ENCODE measurements at regions not wholly inside any gene's neighbourhood (a gene's known extent, or its start where the extent isn't known, plus 50 kb on each side); places are given as distances from the start of the nearest gene placed in this dataset.

DNA sequence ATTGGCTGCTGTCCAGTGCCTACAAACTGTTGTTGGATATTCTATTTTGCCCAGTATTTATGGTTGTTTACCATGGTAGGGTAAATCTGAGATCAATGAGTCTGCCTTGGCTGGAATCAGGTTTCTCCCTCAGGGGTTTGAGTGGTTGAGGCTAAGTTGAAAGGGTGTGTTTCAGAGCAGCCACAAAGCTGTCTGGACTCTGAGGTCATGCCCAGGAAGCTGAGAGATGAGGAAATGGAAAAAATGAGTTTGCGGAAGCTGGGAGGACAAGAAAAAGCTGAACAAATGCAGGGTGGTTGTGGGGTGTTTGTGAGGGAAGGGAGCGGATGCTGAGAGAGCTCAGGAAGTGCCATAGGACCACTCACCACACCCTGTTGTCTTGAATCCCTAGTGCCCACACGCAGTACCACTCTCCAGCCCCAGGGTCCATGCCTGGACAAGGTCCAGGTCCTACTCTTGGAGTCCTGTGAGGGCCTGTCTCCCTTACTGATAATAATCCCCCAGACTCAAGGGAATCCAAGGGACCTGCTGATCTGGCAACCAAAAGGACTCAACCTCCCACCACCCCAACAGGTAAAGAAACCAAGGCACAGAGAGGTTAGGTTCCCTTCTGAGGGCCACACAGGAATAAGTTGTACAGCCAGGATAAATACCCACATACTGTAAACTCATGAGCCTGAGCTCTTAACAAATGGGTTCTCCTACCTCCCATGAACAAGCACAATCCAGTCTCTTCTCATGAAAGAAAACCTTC is 81.6 kb downstream of the PPCDC start (continued):
- TF ChIP-seq, protein P1, sequence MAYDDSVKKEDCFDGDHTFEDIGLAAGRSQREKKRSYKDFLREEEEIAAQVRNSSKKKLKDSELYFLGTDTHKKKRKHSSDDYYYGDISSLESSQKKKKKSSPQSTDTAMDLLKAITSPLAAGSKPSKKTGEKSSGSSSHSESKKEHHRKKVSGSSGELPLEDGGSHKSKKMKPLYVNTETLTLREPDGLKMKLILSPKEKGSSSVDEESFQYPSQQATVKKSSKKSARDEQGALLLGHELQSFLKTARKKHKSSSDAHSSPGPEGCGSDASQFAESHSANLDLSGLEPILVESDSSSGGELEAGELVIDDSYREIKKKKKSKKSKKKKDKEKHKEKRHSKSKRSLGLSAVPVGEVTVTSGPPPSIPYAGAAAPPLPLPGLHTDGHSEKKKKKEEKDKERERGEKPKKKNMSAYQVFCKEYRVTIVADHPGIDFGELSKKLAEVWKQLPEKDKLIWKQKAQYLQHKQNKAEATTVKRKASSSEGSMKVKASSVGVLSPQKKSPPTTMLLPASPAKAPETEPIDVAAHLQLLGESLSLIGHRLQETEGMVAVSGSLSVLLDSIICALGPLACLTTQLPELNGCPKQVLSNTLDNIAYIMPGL (CRISPR knock-in tag; IDR thresholded peaks at IDR 0.05; ENCODE audit: borderline replicate concordance in 1 of 2, low read depth in 1 of 2) = no peak
- TF ChIP-seq, protein P2, sequence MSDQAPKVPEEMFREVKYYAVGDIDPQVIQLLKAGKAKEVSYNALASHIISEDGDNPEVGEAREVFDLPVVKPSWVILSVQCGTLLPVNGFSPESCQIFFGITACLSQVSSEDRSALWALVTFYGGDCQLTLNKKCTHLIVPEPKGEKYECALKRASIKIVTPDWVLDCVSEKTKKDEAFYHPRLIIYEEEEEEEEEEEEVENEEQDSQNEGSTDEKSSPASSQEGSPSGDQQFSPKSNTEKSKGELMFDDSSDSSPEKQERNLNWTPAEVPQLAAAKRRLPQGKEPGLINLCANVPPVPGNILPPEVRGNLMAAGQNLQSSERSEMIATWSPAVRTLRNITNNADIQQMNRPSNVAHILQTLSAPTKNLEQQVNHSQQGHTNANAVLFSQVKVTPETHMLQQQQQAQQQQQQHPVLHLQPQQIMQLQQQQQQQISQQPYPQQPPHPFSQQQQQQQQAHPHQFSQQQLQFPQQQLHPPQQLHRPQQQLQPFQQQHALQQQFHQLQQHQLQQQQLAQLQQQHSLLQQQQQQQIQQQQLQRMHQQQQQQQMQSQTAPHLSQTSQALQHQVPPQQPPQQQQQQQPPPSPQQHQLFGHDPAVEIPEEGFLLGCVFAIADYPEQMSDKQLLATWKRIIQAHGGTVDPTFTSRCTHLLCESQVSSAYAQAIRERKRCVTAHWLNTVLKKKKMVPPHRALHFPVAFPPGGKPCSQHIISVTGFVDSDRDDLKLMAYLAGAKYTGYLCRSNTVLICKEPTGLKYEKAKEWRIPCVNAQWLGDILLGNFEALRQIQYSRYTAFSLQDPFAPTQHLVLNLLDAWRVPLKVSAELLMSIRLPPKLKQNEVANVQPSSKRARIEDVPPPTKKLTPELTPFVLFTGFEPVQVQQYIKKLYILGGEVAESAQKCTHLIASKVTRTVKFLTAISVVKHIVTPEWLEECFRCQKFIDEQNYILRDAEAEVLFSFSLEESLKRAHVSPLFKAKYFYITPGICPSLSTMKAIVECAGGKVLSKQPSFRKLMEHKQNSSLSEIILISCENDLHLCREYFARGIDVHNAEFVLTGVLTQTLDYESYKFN (CRISPR knock-in tag; conservative IDR thresholded peaks at IDR 0.05) = no peak
- TF ChIP-seq ZNF263 (CRISPR knock-in tag; IDR thresholded peaks at IDR 0.05) = no peak
- TF ChIP-seq SP5 (CRISPR knock-in tag; IDR thresholded peaks at IDR 0.05; ENCODE audit: borderline replicate concordance, low read depth) = no peak
- TF ChIP-seq, protein P3, sequence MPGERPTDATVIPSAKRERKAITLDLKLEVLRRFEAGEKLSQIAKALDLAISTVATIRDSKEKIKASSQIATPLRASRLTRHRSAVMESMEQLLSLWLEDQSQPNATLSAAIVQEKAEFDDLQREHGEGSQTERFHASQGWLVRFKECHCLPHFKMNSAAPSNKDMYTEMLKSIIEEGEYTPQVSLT (CRISPR knock-in tag; IDR thresholded peaks at IDR 0.05; ENCODE audit: borderline replicate concordance, low read depth) = no peak
- TF ChIP-seq, protein P4, sequence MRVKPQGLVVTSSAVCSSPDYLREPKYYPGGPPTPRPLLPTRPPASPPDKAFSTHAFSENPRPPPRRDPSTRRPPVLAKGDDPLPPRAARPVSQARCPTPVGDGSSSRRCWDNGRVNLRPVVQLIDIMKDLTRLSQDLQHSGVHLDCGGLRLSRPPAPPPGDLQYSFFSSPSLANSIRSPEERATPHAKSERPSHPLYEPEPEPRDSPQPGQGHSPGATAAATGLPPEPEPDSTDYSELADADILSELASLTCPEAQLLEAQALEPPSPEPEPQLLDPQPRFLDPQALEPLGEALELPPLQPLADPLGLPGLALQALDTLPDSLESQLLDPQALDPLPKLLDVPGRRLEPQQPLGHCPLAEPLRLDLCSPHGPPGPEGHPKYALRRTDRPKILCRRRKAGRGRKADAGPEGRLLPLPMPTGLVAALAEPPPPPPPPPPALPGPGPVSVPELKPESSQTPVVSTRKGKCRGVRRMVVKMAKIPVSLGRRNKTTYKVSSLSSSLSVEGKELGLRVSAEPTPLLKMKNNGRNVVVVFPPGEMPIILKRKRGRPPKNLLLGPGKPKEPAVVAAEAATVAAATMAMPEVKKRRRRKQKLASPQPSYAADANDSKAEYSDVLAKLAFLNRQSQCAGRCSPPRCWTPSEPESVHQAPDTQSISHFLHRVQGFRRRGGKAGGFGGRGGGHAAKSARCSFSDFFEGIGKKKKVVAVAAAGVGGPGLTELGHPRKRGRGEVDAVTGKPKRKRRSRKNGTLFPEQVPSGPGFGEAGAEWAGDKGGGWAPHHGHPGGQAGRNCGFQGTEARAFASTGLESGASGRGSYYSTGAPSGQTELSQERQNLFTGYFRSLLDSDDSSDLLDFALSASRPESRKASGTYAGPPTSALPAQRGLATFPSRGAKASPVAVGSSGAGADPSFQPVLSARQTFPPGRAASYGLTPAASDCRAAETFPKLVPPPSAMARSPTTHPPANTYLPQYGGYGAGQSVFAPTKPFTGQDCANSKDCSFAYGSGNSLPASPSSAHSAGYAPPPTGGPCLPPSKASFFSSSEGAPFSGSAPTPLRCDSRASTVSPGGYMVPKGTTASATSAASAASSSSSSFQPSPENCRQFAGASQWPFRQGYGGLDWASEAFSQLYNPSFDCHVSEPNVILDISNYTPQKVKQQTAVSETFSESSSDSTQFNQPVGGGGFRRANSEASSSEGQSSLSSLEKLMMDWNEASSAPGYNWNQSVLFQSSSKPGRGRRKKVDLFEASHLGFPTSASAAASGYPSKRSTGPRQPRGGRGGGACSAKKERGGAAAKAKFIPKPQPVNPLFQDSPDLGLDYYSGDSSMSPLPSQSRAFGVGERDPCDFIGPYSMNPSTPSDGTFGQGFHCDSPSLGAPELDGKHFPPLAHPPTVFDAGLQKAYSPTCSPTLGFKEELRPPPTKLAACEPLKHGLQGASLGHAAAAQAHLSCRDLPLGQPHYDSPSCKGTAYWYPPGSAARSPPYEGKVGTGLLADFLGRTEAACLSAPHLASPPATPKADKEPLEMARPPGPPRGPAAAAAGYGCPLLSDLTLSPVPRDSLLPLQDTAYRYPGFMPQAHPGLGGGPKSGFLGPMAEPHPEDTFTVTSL (CRISPR knock-in tag; IDR thresholded peaks at IDR 0.05; ENCODE audit: borderline replicate concordance) = peak; percentile 15; the same call in 1 of the 2 replicates
- TF ChIP-seq, protein P5, sequence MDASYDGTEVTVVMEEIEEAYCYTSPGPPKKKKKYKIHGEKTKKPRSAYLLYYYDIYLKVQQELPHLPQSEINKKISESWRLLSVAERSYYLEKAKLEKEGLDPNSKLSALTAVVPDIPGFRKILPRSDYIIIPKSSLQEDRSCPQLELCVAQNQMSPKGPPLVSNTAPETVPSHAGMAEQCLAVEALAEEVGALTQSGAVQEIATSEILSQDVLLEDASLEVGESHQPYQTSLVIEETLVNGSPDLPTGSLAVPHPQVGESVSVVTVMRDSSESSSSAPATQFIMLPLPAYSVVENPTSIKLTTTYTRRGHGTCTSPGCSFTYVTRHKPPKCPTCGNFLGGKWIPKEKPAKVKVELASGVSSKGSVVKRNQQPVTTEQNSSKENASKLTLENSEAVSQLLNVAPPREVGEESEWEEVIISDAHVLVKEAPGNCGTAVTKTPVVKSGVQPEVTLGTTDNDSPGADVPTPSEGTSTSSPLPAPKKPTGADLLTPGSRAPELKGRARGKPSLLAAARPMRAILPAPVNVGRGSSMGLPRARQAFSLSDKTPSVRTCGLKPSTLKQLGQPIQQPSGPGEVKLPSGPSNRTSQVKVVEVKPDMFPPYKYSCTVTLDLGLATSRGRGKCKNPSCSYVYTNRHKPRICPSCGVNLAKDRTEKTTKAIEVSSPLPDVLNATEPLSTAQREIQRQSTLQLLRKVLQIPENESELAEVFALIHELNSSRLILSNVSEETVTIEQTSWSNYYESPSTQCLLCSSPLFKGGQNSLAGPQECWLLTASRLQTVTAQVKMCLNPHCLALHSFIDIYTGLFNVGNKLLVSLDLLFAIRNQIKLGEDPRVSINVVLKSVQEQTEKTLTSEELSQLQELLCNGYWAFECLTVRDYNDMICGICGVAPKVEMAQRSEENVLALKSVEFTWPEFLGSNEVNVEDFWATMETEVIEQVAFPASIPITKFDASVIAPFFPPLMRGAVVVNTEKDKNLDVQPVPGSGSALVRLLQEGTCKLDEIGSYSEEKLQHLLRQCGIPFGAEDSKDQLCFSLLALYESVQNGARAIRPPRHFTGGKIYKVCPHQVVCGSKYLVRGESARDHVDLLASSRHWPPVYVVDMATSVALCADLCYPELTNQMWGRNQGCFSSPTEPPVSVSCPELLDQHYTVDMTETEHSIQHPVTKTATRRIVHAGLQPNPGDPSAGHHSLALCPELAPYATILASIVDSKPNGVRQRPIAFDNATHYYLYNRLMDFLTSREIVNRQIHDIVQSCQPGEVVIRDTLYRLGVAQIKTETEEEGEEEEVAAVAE (CRISPR knock-in tag; IDR thresholded peaks at IDR 0.05; ENCODE audit: borderline replicate concordance) = no peak
- TF ChIP-seq ZNF546 (CRISPR knock-in tag; conservative IDR thresholded peaks at IDR 0.05) = no peak
- no peak for TF ChIP-seq RFX1 (IDR thresholded peaks at IDR 0.05)
- TF ChIP-seq KLF16 (CRISPR knock-in tag; IDR thresholded peaks at IDR 0.05) = no peak
- TF ChIP-seq NCOA2 (CRISPR knock-in tag; IDR thresholded peaks at IDR 0.05) = 0 out of 2 replicates have a peak, but pooled peaks have one; percentile 8
- TF ChIP-seq RFX3 (CRISPR knock-in tag; IDR thresholded peaks at IDR 0.05) = no peak
- no peak for TF ChIP-seq ARNT (IDR thresholded peaks at IDR 0.05)

Measured in HepG2 (cell line).